ENCODE measurements at regions not wholly inside any gene's neighbourhood (a gene's known extent, or its start where the extent isn't known, plus 50 kb on each side); places are given as distances from the start of the nearest gene placed in this dataset.

- Histone ChIP-seq H2AFZ (ENCODE audit: low read length) (no peak overlapping the region), H3K79me2 (ENCODE audit: insufficient read depth, low read length) (no peaks in the 10 kb centered on the region), H3K9ac (ENCODE audit: low read depth, low read length, poor library complexity, severe bottlenecking) (no peak overlapping the region), H3K27me3 (ENCODE audit: insufficient read depth, low read length, poor library complexity, severe bottlenecking) (no peaks in the 10 kb centered on the region), H3K36me3 (ENCODE audit: insufficient read depth, low read length) (no peaks in the 10 kb centered on the region), H3K4me2 (ENCODE audit: low read depth, low read length, poor library complexity, severe bottlenecking) (no peak overlapping the region), H3K9me3 (ENCODE audit: insufficient read depth, low read depth, low read length) (no peaks in the 10 kb centered on the region), H3K4me3 (ENCODE audit: low read length, poor library complexity, severe bottlenecking) (no peak overlapping the region), H3F3A (ENCODE audit: low read depth) (no peaks in the 10 kb centered on the region), H3K4me1 (ENCODE audit: insufficient read depth, low read length, poor library complexity, severe bottlenecking) (no peaks in the 10 kb centered on the region), H4K20me1 (ENCODE audit: insufficient read depth, low read length, poor library complexity, severe bottlenecking) (no peaks in the 10 kb centered on the region), H3K9me2 (replicated peaks; ENCODE audit: low read depth, low read length) (no peaks in the 10 kb centered on the region)
- TF ChIP-seq CTCF (conservative IDR thresholded peaks at IDR 0.05; ENCODE audit: low read length) (no peak), EZH2phosphoT487 (IDR thresholded peaks at IDR 0.05; ENCODE audit: borderline replicate concordance) (no peak)
Measured at GRCh38 chr13:33976965-33977364, 159.0 kb downstream of the RFC3 start.

- no peaks in the 10 kb centered on the region for H3K27me3 ChIP-seq (ENCODE audit: insufficient read depth, low read length, poor library complexity, severe bottlenecking)
Measured at GRCh38 chr13:33978653-33979052, 160.7 kb downstream of the RFC3 start.

DNA sequence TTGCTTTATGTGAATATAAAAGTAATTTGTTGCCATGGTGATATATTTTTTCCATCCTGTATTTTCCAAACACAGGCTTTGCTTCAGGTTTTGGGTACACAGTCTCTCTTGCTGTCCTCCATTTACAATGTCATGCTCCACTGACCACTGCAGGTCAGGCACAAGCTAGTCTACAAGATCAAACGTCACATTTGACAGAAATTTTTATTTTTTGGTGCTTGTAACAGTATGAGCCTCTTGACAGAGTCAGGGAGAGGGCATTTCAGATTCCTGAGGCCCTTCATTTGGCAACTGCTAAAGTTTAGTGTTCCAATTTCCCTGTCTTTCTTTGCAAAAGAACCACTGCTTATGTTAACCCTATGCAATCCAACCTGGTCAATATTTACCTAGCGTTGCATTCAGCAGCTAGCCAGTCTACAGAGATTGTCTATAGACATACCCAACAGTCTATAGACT lies 175.0 kb downstream of the RFC3 start:
- Histone ChIP-seq H2AFZ (ENCODE audit: low read length) (no peak overlapping the region), H3K4me3 (ENCODE audit: low read length, poor library complexity, severe bottlenecking) (no peak overlapping the region), H3K36me3 (ENCODE audit: insufficient read depth, low read length) (no peaks in the 10 kb centered on the region), H3K9ac (ENCODE audit: low read depth, low read length, poor library complexity, severe bottlenecking) (no peak overlapping the region), H3K4me2 (ENCODE audit: low read depth, low read length, poor library complexity, severe bottlenecking) (no peak overlapping the region), H3K79me2 (ENCODE audit: insufficient read depth, low read length) (no peaks in the 10 kb centered on the region), H3K27me3 (ENCODE audit: insufficient read depth, low read length, poor library complexity, severe bottlenecking) (no peaks in the 10 kb centered on the region), H3K4me1 (ENCODE audit: insufficient read depth, low read length, poor library complexity, severe bottlenecking) (no peaks in the 10 kb centered on the region), H3F3A (ENCODE audit: low read depth) (no peaks in the 10 kb centered on the region), H4K20me1 (ENCODE audit: insufficient read depth, low read length, poor library complexity, severe bottlenecking) (no peaks in the 10 kb centered on the region), H3K9me3 (ENCODE audit: insufficient read depth, low read depth, low read length) (no peaks in the 10 kb centered on the region), H3K9me2 (replicated peaks; ENCODE audit: low read depth, low read length) (no peaks in the 10 kb centered on the region)
- TF ChIP-seq EZH2phosphoT487 (IDR thresholded peaks at IDR 0.05; ENCODE audit: borderline replicate concordance): no peak
- TF ChIP-seq CTCF (conservative IDR thresholded peaks at IDR 0.05; ENCODE audit: low read length): no peak

More at GRCh38 chr13:33978653-33979052, 160.7 kb downstream of the RFC3 start:
- H3F3A ChIP-seq (ENCODE audit: low read depth): no peaks in the 10 kb centered on the region
- no peak overlapping the region for H2AFZ ChIP-seq (ENCODE audit: low read length)
- no peak for TF ChIP-seq CTCF (conservative IDR thresholded peaks at IDR 0.05; ENCODE audit: low read length)
- TF ChIP-seq EZH2phosphoT487 (IDR thresholded peaks at IDR 0.05; ENCODE audit: borderline replicate concordance): no peak
- H3K4me3 ChIP-seq (ENCODE audit: low read length, poor library complexity, severe bottlenecking): no peak overlapping the region
- no peaks in the 10 kb centered on the region for H3K4me1 ChIP-seq (ENCODE audit: insufficient read depth, low read length, poor library complexity, severe bottlenecking)
- no peaks in the 10 kb centered on the region for H4K20me1 ChIP-seq (ENCODE audit: insufficient read depth, low read length, poor library complexity, severe bottlenecking)
- no peak overlapping the region for H3K4me2 ChIP-seq (ENCODE audit: low read depth, low read length, poor library complexity, severe bottlenecking)
- H3K9me3 ChIP-seq (ENCODE audit: insufficient read depth, low read depth, low read length): no peaks in the 10 kb centered on the region
- H3K9me2 ChIP-seq (replicated peaks; ENCODE audit: low read depth, low read length): no peaks in the 10 kb centered on the region
- H3K79me2 ChIP-seq (ENCODE audit: insufficient read depth, low read length): no peaks in the 10 kb centered on the region
- H3K9ac ChIP-seq (ENCODE audit: low read depth, low read length, poor library complexity, severe bottlenecking): no peak overlapping the region
- no peaks in the 10 kb centered on the region for H3K36me3 ChIP-seq (ENCODE audit: insufficient read depth, low read length)
